GM10847 (cell line): ENCODE measurements at regions not wholly inside any gene's neighbourhood (a gene's known extent, or its start where the extent isn't known, plus 50 kb on each side); places are given as distances from the start of the nearest gene placed in this dataset.

Experiments used
- POLR2A ChIP-seq: IDR thresholded peaks from 2 replicates; pipeline ENCODE4 v1.6.1; 2011; ENCODE audit not compliant: insufficient read length; ENCODE audit errors: extremely low read depth

- no peak for TF ChIP-seq POLR2A
Measured at GRCh38 chr14:50018201-50018932, 98.0 kb downstream of the VCPKMT start.

- no peak for TF ChIP-seq POLR2A
Measured at GRCh38 chr14:50018933-50019210, 97.5 kb downstream of the VCPKMT start.

- no peak for TF ChIP-seq POLR2A
Measured at GRCh38 chr14:50020184-50020583, 96.2 kb downstream of the VCPKMT start.

GRCh38 chr14:50020799-50021198, 95.6 kb downstream of the VCPKMT start:
- no peak for TF ChIP-seq POLR2A

GRCh38 chr14:50021261-50022031, 94.9 kb downstream of the VCPKMT start:
- no peak for TF ChIP-seq POLR2A

GRCh38 chr14:50022661-50023060, 93.7 kb downstream of the VCPKMT start:
- no peak for TF ChIP-seq POLR2A

- TF ChIP-seq POLR2A, result no peak
Measured at GRCh38 chr14:50023671-50024490, 92.5 kb downstream of the VCPKMT start.

GRCh38 chr14:50025073-50025472, 91.3 kb downstream of the VCPKMT start:
- TF ChIP-seq POLR2A, result no peak

- TF ChIP-seq POLR2A, result no peak
Measured at GRCh38 chr14:50025776-50026175, 90.6 kb downstream of the VCPKMT start.

- TF ChIP-seq POLR2A, result no peak
Measured at GRCh38 chr14:50026396-50026795, 90.0 kb downstream of the VCPKMT start.

- TF ChIP-seq POLR2A, result no peak
Measured at GRCh38 chr14:50027816-50028215, 88.6 kb downstream of the VCPKMT start.

GRCh38 chr14:50028458-50028857, 87.9 kb downstream of the VCPKMT start:
- TF ChIP-seq POLR2A, result no peak

- no peak for TF ChIP-seq POLR2A
Measured at GRCh38 chr14:50030036-50030435, 86.3 kb downstream of the VCPKMT start.

GRCh38 chr14:50031602-50032313, 84.6 kb downstream of the VCPKMT start:
- no peak for TF ChIP-seq POLR2A

GRCh38 chr14:50035214-50035613, 81.2 kb downstream of the VCPKMT start:
- TF ChIP-seq POLR2A, result no peak
